ENCODE measurements at regions not wholly inside any gene's neighbourhood (a gene's known extent, or its start where the extent isn't known, plus 50 kb on each side); places are given as distances from the start of the nearest gene placed in this dataset.

GRCh38 chr1:234554218-234554697 lies 55.7 kb downstream of the IRF2BP2 start:
- DNase-seq, result no peak

- DNase-seq, result no peak
These were observed 56.5 kb downstream of the IRF2BP2 start for GRCh38 chr1:234553240-234554188.

GRCh38 chr1:234551032-234551378 lies 59.0 kb downstream of the IRF2BP2 start:
- DNase-seq, result no peak

GRCh38 chr1:234550341-234551031 lies 59.5 kb downstream of the IRF2BP2 start:
- DNase-seq, result no peak

GRCh38 chr1:234549447-234550021 lies 60.4 kb downstream of the IRF2BP2 start:
- DNase-seq, result no peak

- DNase-seq, result no peak
These were observed 62.8 kb downstream of the IRF2BP2 start for GRCh38 chr1:234546890-234547788.

GRCh38 chr1:234546387-234546704 lies 63.6 kb downstream of the IRF2BP2 start:
- DNase-seq, result no peak

GRCh38 chr1:234545517-234546386 lies 64.2 kb downstream of the IRF2BP2 start:
- no peak for DNase-seq

- peak; percentile 94 for DNase-seq
These were observed 65.2 kb upstream of the TARBP1 start for GRCh38 chr1:234544087-234544579.

GRCh38 chr1:234543442-234544086 lies 64.6 kb upstream of the TARBP1 start:
- DNase-seq, result no peak

GRCh38 chr1:234542211-234542850 lies 63.4 kb upstream of the TARBP1 start:
- DNase-seq, result no peak

GRCh38 chr1:234541286-234541975 lies 62.5 kb upstream of the TARBP1 start:
- DNase-seq, result no peak

GRCh38 chr1:234540404-234540762 lies 61.4 kb upstream of the TARBP1 start:
- DNase-seq, result no peak

GRCh38 chr1:234539666-234540403 lies 60.9 kb upstream of the TARBP1 start:
- no peak for DNase-seq

GRCh38 chr1:234538930-234539649 lies 60.1 kb upstream of the TARBP1 start:
- no peak for DNase-seq

GRCh38 chr1:234538062-234538731 lies 59.2 kb upstream of the TARBP1 start:
- DNase-seq, result no peak

GRCh38 chr1:234537236-234537635 lies 58.3 kb upstream of the TARBP1 start:
- no peak for DNase-seq

GRCh38 chr1:234536741-234537140 lies 57.8 kb upstream of the TARBP1 start:
- DNase-seq, result no peak
